ENCODE measurements at regions not wholly inside any gene's neighbourhood (a gene's known extent, or its start where the extent isn't known, plus 50 kb on each side); places are given as distances from the start of the nearest gene placed in this dataset.

DNA sequence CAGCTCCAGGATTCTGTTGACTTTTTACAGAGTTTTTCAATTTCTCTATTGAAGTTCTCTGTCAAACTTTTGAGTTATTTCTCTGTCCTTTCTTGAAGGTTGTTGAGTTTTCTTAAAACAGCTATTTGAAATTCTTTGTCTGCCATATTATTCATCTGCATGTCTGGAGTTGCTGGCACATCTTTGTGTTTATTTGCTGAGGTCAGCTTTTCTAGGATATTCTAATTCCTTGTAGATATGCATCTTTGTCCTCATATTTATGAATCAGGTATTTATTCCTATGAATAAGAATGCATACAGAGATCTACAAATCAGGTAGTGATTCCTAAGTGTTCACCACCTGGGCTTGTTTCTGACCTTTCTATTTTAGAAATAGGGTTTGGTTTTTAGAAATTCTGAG lies 546.4 kb downstream of the RAPGEF2 start:
- ATAC-seq = no peak
- TF ChIP-seq, protein P1, sequence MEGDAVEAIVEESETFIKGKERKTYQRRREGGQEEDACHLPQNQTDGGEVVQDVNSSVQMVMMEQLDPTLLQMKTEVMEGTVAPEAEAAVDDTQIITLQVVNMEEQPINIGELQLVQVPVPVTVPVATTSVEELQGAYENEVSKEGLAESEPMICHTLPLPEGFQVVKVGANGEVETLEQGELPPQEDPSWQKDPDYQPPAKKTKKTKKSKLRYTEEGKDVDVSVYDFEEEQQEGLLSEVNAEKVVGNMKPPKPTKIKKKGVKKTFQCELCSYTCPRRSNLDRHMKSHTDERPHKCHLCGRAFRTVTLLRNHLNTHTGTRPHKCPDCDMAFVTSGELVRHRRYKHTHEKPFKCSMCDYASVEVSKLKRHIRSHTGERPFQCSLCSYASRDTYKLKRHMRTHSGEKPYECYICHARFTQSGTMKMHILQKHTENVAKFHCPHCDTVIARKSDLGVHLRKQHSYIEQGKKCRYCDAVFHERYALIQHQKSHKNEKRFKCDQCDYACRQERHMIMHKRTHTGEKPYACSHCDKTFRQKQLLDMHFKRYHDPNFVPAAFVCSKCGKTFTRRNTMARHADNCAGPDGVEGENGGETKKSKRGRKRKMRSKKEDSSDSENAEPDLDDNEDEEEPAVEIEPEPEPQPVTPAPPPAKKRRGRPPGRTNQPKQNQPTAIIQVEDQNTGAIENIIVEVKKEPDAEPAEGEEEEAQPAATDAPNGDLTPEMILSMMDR (IDR thresholded peaks at IDR 0.05) = no peak
- peaks cover 4% of the 10 kb centered on the region for H3K9me3 ChIP-seq

DNA sequence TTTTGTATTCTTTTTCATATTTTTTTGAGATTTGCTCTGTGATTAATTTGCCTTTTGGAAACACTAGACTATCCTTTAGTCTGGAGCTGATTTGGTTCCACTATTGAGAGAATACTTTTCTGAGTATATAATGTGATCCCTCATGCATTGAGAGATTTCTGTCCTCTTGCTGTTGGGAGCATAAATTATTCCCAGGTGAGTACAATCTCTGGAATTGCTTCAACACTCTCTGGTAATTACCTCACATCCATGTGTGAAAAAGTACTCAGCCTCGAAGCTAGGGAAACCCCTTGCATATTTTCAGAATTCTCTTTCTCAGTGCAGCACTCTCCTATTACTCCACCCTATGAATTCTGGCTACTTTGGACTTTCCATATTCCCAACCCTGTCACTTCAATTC lies 550.0 kb downstream of the RAPGEF2 start:
- Histone ChIP-seq H3K27ac (no peak overlapping the region), H3K4me3 (no peak overlapping the region), H3K27me3 (ENCODE audit: insufficient read depth in 3 of 3, low read length in 2 of 3) (no peaks in the 10 kb centered on the region), H3K4me1 (no peaks in the 10 kb centered on the region), H3K9me3 (peaks cover 3% of the 10 kb centered on the region), H3K36me3 (ENCODE audit: insufficient read depth in 1 of 2, low read depth in 1 of 2) (no peaks in the 10 kb centered on the region)
- TF ChIP-seq, protein P1 (IDR thresholded peaks at IDR 0.05) = no peak
- WGBS, 3 donors = 0 to 10% (median 5%) methylated on average over 1 of the region's 1 CpG
- DNase-seq (no peak), ATAC-seq (no peak)
- intact Hi-C loops (cut with DNase I) = no loop called here

More for the DNA sequence above, 546.4 kb downstream of the RAPGEF2 start:
- Histone ChIP-seq H3K27ac (no peak overlapping the region), H3K4me3 (no peak overlapping the region), H3K36me3 (ENCODE audit: insufficient read depth in 1 of 2, low read depth in 1 of 2) (no peaks in the 10 kb centered on the region), H3K27me3 (ENCODE audit: insufficient read depth in 3 of 3, low read length in 2 of 3) (no peaks in the 10 kb centered on the region), H3K4me1 (no peaks in the 10 kb centered on the region)
- no peak for DNase-seq
- intact Hi-C loops (cut with DNase I) = no loop called here

DNA sequence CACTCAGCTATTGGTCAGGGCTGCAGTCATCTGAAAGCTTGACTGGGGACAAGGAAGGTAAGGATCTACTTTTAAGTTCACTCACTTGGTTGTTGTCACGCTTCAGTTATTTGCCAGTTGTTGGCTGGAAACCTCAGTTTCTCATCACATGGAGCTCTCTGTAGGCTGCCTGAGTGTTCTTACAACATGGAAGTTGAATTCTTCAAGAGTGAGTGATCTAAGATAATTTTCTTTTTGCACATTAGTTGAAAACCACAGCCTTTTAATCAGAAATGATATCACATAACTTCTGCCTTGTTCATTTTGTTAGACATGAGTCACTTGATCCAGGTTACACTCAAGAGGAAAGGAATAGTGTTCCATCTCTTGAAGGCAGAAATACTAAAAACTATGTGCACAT lies 552.7 kb downstream of the RAPGEF2 start:
- no peak for ATAC-seq
- no peaks in the 10 kb centered on the region for H3K4me1 ChIP-seq
- no peaks in the 10 kb centered on the region for H3K27me3 ChIP-seq (ENCODE audit: insufficient read depth in 3 of 3, low read length in 2 of 3)
- DNase-seq = no peak
- peaks cover 3% of the 10 kb centered on the region for H3K9me3 ChIP-seq
- TF ChIP-seq, protein P1 (IDR thresholded peaks at IDR 0.05) = no peak
- H3K36me3 ChIP-seq (ENCODE audit: insufficient read depth in 1 of 2, low read depth in 1 of 2) = no peaks in the 10 kb centered on the region
- WGBS, 3 donors = 0 to 37% (median 0%) methylated on average over 1 of the region's 1 CpG
- intact Hi-C loops (cut with DNase I) = no loop called here
- no peak overlapping the region for H3K4me3 ChIP-seq
- H3K27ac ChIP-seq = no peak overlapping the region

DNA sequence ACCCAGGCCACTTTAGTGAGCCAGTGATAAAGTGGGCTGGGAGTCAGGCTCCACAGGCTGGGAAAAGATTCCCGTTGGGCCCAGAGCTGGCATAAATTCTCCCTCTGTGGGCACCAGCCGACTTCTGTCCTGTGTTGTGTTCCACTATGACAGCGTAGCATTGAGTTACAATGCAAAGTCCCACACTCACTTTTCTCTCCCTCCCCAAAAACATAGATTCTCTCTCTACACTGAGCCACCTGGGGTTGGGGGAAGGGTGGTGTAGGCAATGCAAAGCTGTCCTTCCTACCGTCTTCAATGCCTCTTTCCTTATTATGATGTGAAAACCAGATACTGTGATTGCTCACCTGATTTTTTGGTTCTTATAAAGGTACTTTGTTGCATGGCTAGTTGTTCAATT lies 566.2 kb downstream of the RAPGEF2 start:
- Histone ChIP-seq H3K4me1 (no peaks in the 10 kb centered on the region), H3K36me3 (ENCODE audit: insufficient read depth in 1 of 2, low read depth in 1 of 2) (no peaks in the 10 kb centered on the region), H3K4me3 (no peak overlapping the region), H3K27me3 (ENCODE audit: insufficient read depth in 3 of 3, low read length in 2 of 3) (no peaks in the 10 kb centered on the region), H3K27ac (no peak overlapping the region), H3K9me3 (no peaks in the 10 kb centered on the region)
- DNase-seq (no peak), ATAC-seq (no peak)
- intact Hi-C loops (cut with DNase I) = no loop called here
- TF ChIP-seq, protein P1 (IDR thresholded peaks at IDR 0.05) = no peak
- WGBS, 3 donors = 65 to 70% (median 70%) methylated on average over 4 of the region's 4 CpGs

DNA sequence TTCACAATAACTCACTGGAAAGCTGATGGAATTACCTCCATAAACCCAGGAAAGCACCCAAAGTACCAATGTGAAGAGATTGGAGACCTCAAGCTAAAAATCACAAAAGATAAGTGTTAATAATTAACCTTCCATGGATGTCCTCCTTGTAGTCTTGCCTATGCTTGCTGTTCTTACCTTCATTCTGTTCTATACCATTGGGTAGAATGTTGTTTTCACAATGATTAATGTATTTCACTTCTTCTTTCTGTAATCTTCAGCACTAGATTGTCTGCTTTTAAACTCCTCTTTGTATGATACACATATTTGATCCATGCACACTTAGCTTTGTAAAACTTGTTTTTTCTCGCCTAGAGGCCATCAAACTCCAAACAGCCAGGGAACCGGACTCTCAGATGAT lies 570.3 kb downstream of the RAPGEF2 start:
- no peaks in the 10 kb centered on the region for H3K4me1 ChIP-seq
- DNase-seq (no peak), ATAC-seq (no peak)
- H3K9me3 ChIP-seq = no peaks in the 10 kb centered on the region
- no peaks in the 10 kb centered on the region for H3K36me3 ChIP-seq (ENCODE audit: insufficient read depth in 1 of 2, low read depth in 1 of 2)
- intact Hi-C loops (cut with DNase I) = no loop called here
- H3K27ac ChIP-seq = no peak overlapping the region
- no peak overlapping the region for H3K4me3 ChIP-seq
- TF ChIP-seq, protein P1 (IDR thresholded peaks at IDR 0.05) = no peak
- no peaks in the 10 kb centered on the region for H3K27me3 ChIP-seq (ENCODE audit: insufficient read depth in 3 of 3, low read length in 2 of 3)
- WGBS, 3 donors = 63 to 94% (median 90%) methylated on average over 2 of the region's 2 CpGs
